ENCODE measurements at regions not wholly inside any gene's neighbourhood (a gene's known extent, or its start where the extent isn't known, plus 50 kb on each side); places are given as distances from the start of the nearest gene placed in this dataset.

DNA sequence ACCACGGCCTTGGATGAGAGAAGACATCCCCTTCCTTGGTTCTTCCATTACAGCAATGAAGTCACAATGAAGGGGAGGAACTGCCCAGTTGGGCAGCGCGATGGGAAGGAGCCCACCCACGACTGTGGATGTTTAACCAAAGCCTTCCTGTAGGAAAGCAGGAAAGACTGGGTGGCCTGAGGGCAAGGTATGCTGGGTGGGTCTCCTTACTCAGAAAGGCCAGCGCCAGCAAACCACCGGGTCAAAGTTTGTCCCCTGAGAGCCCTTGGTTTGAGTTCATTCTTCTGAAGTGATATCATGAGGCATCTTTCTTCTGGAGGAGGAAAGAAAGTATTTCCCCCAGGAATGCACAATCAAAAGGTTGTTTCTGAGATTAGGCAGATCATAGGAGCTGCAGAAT, 105.2 kb downstream of the C16orf95 start:
- TF ChIP-seq, protein P1, sequence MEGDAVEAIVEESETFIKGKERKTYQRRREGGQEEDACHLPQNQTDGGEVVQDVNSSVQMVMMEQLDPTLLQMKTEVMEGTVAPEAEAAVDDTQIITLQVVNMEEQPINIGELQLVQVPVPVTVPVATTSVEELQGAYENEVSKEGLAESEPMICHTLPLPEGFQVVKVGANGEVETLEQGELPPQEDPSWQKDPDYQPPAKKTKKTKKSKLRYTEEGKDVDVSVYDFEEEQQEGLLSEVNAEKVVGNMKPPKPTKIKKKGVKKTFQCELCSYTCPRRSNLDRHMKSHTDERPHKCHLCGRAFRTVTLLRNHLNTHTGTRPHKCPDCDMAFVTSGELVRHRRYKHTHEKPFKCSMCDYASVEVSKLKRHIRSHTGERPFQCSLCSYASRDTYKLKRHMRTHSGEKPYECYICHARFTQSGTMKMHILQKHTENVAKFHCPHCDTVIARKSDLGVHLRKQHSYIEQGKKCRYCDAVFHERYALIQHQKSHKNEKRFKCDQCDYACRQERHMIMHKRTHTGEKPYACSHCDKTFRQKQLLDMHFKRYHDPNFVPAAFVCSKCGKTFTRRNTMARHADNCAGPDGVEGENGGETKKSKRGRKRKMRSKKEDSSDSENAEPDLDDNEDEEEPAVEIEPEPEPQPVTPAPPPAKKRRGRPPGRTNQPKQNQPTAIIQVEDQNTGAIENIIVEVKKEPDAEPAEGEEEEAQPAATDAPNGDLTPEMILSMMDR (conservative IDR thresholded peaks at IDR 0.05; ENCODE audit: low read length): no peak
- TF ChIP-seq EZH2phosphoT487 (IDR thresholded peaks at IDR 0.05; ENCODE audit: borderline replicate concordance, low read depth, low read length): no peak

All from OCI-LY7 (cell line).